GM23338 (cell line): ENCODE measurements at regions not wholly inside any gene's neighbourhood (a gene's known extent, or its start where the extent isn't known, plus 50 kb on each side); places are given as distances from the start of the nearest gene placed in this dataset.

Source experiments
- ATAC-seq: fragments of 200-7000 bp; cut with Tn5 transposase; 3 replicates; pipeline ENCODE4 v1.9.1; 2020
- DNase-seq: peaks from one replicate; pipeline ENCODE4 v3.0.0-alpha.2; 2015; ENCODE audit warnings: low spot score
- H2AFZ ChIP-seq: fragments of 200-600 bp; sonication (generic); 2 replicates; pipeline ENCODE4 v1.8.0; 2016; ENCODE audit warnings: antibody characterized with exemption, mild to moderate bottlenecking, moderate library complexity
- H3F3A ChIP-seq: fragments of 200-600 bp; sonication (generic); replicated peaks from 2 replicates; pipeline ENCODE4 v1.8.0; 2017; ENCODE audit warnings: antibody characterized with exemption, mixed run types, low read depth
- H3K27ac ChIP-seq: fragments of 200-600 bp; sonication (generic); 2 replicates; pipeline ENCODE4 v1.6.1; 2016; ENCODE audit warnings: low read depth
- H3K27me3 ChIP-seq: fragments of 200-600 bp; sonication (generic); 2 replicates; pipeline ENCODE4 v1.8.0; 2016; ENCODE audit warnings: mild to moderate bottlenecking, mixed run types, moderate library complexity; ENCODE audit not compliant: insufficient read depth
- H3K36me3 ChIP-seq: fragments of 200-600 bp; sonication (generic); 2 replicates; pipeline ENCODE4 v1.8.0; 2016; ENCODE audit warnings: mild to moderate bottlenecking; ENCODE audit not compliant: insufficient read depth
- H3K4me1 ChIP-seq: fragments of 200-600 bp; sonication (generic); 2 replicates; pipeline ENCODE4 v1.8.0; 2016; ENCODE audit warnings: mild to moderate bottlenecking, moderate library complexity; ENCODE audit not compliant: insufficient read depth
- H3K4me2 ChIP-seq: fragments of 200-600 bp; sonication (generic); 2 replicates; pipeline ENCODE4 v1.7.1; 2017; ENCODE audit warnings: mixed run types
- H3K4me3 ChIP-seq: fragments of 200-600 bp; sonication (generic); 2 replicates; pipeline ENCODE4 v1.6.1; 2016; ENCODE audit warnings: mixed run types
- H3K79me2 ChIP-seq: fragments of 200-600 bp; sonication (generic); replicated peaks from 2 replicates; pipeline ENCODE4 v1.8.0; 2017; ENCODE audit warnings: mild to moderate bottlenecking; ENCODE audit not compliant: insufficient read depth
- H3K9me2 ChIP-seq: fragments of 200-600 bp; sonication (generic); 2 replicates; pipeline ENCODE4 v1.8.0; 2017; ENCODE audit not compliant: insufficient read depth
- H4K20me1 ChIP-seq: fragments of 200-600 bp; sonication (generic); replicated peaks from 2 replicates; pipeline ENCODE4 v1.8.0; 2017; ENCODE audit warnings: mild to moderate bottlenecking; ENCODE audit not compliant: insufficient read depth
- H3K27ac Mint-ChIP-seq: 2 replicates; pipeline ENCODE4 v1.8.0; 2020; ENCODE audit warnings: inconsistent platforms, mild to moderate bottlenecking, moderate library complexity, mixed read lengths
- H3K27me3 Mint-ChIP-seq: 3 replicates; pipeline ENCODE4 v1.8.0; 2022; ENCODE audit warnings: low read depth, mild to moderate bottlenecking, moderate library complexity, mixed read lengths, inconsistent platforms; ENCODE audit not compliant: insufficient read depth, poor library complexity
- H3K36me3 Mint-ChIP-seq: 3 replicates; pipeline ENCODE4 v1.8.0; 2021; ENCODE audit warnings: low read depth, mild to moderate bottlenecking, inconsistent platforms, moderate library complexity, mixed read lengths
- H3K4me1 Mint-ChIP-seq: 3 replicates; pipeline ENCODE4 v1.8.0; 2020; ENCODE audit warnings: mild to moderate bottlenecking, inconsistent platforms, mixed read lengths
- H3K4me3 Mint-ChIP-seq: 3 replicates; pipeline ENCODE4 v1.8.0; 2021; ENCODE audit warnings: moderate library complexity, mild to moderate bottlenecking, inconsistent platforms, mixed read lengths
- H3K9me3 Mint-ChIP-seq: 3 replicates; pipeline ENCODE4 v1.8.0; 2020; ENCODE audit warnings: moderate library complexity, mild to moderate bottlenecking, inconsistent platforms, mixed read lengths
- CREB1 ChIP-seq: fragments of 250-450 bp; sonication (Bioruptor Pico); IDR thresholded peaks from 2 replicates; pipeline ENCODE4 v1.5.0; 2020; ENCODE audit warnings: low read depth, mild to moderate bottlenecking, moderate library complexity
- CTCF ChIP-seq, 2 experiments: fragments of 200-600 bp in 1 of 2; sonication (generic) in 1 of 2; conservative IDR thresholded peaks; 2 replicates each; pipeline versions ENCODE4 v1.5.1 to v1.6.1; 2016 to 2017; ENCODE audit warnings: antibody characterized with exemption in 2 of 2, low read depth in 2 of 2, mild to moderate bottlenecking in 2 of 2, moderate library complexity in 1 of 2
- ETS1 ChIP-seq: IDR thresholded peaks from 2 replicates; pipeline ENCODE4 v1.6.1; 2016; ENCODE audit warnings: antibody characterized with exemption
- POLR2AphosphoS5 ChIP-seq: IDR thresholded peaks from 2 replicates; pipeline ENCODE4 v1.6.1; 2016; ENCODE audit warnings: antibody characterized with exemption, low read depth
- ZNF462 ChIP-seq: fragments of 250-450 bp; sonication (Bioruptor Pico); IDR thresholded peaks from 2 replicates; pipeline ENCODE4 v1.5.0; 2020; ENCODE audit warnings: mild to moderate bottlenecking, moderate library complexity

- TF ChIP-seq CREB1 (CRISPR knock-in tag) (no peak), POLR2AphosphoS5 (no peak), ETS1 (no peak)
Measured at GRCh38 chr3:115523458-115523857, 99.9 kb upstream of the GAP43 start (continued).

GRCh38 chr3:115524549-115524948 lies 98.8 kb upstream of the GAP43 start:
- H3K4me1 Mint-ChIP-seq = peaks cover 5% of the 10 kb centered on the region
- Histone ChIP-seq H3K27ac (no peak overlapping the region), H3K79me2 (no peaks in the 10 kb centered on the region), H3K9me2 (no peaks in the 10 kb centered on the region), H3K4me1 (peaks cover 13% of the 10 kb centered on the region), H3K27me3 (no peaks in the 10 kb centered on the region), H3F3A (no peaks in the 10 kb centered on the region), H4K20me1 (no peaks in the 10 kb centered on the region), H3K4me2 (no peak overlapping the region), H3K36me3 (no peaks in the 10 kb centered on the region), H2AFZ (no peak overlapping the region), H3K4me3 (no peak overlapping the region)
- DNase-seq = no peak
- ATAC-seq = no peak
- H3K27me3 Mint-ChIP-seq = no peaks in the 10 kb centered on the region
- H3K9me3 Mint-ChIP-seq = no peaks in the 10 kb centered on the region
- H3K36me3 Mint-ChIP-seq = no peaks in the 10 kb centered on the region
- no peak for TF ChIP-seq ZNF462 (CRISPR knock-in tag)
- no peak for TF ChIP-seq CREB1 (CRISPR knock-in tag)
- TF ChIP-seq CTCF (conservative IDR thresholded peaks at IDR 0.05; ENCODE audit: low read depth in 2 of 2) = no peak
- H3K27ac Mint-ChIP-seq = no peak overlapping the region
- H3K4me3 Mint-ChIP-seq = no peak overlapping the region
